IMR-90 (cell line): ENCODE measurements at regions not wholly inside any gene's neighbourhood (a gene's known extent, or its start where the extent isn't known, plus 50 kb on each side); places are given as distances from the start of the nearest gene placed in this dataset.

Experiments
- CEBPB ChIP-seq: IDR thresholded peaks from 2 replicates; pipeline ENCODE4 v1.6.1; 2012; ENCODE audit warnings: low read depth, low read length, improper control_type of control experiment
- CHD1 ChIP-seq: IDR thresholded peaks from 2 replicates; pipeline ENCODE4 v1.6.1; 2012; ENCODE audit warnings: low read depth, low read length, improper control_type of control experiment
- FOS ChIP-seq: fragments of 150-350 bp; IDR thresholded peaks from 2 replicates; pipeline ENCODE4 v1.6.1; 2016; ENCODE audit warnings: low read depth, low read length
- MAFK ChIP-seq: IDR thresholded peaks from 2 replicates; pipeline ENCODE4 v1.6.1; 2012; ENCODE audit warnings: low read depth, low read length, improper control_type of control experiment
- MAZ ChIP-seq: IDR thresholded peaks from 2 replicates; pipeline ENCODE4 v1.6.1; 2012; ENCODE audit warnings: low read depth, mild to moderate bottlenecking, low read length, improper control_type of control experiment, moderate library complexity, borderline replicate concordance
- MXI1 ChIP-seq: IDR thresholded peaks from 2 replicates; pipeline ENCODE4 v1.6.1; 2012; ENCODE audit warnings: low read depth, mild to moderate bottlenecking, low read length, moderate library complexity, borderline replicate concordance
- NFE2L2 ChIP-seq: fragments of 150-350 bp; IDR thresholded peaks from 2 replicates; pipeline ENCODE4 v1.6.1; 2016; ENCODE audit warnings: low read depth, mild to moderate bottlenecking, low read length
- POLR2A ChIP-seq: IDR thresholded peaks from 2 replicates; pipeline ENCODE4 v1.6.1; 2012; ENCODE audit warnings: mild to moderate bottlenecking, low read depth, low read length
- RAD21 ChIP-seq: IDR thresholded peaks from 2 replicates; pipeline ENCODE4 v1.6.1; 2012; ENCODE audit warnings: low read length, improper control_type of control experiment
- RCOR1 ChIP-seq: IDR thresholded peaks from 2 replicates; pipeline ENCODE4 v1.6.1; 2012; ENCODE audit warnings: mild to moderate bottlenecking, low read length, improper control_type of control experiment; ENCODE audit not compliant: insufficient replicate concordance
- RFX5 ChIP-seq: IDR thresholded peaks from 2 replicates; pipeline ENCODE4 v1.8.0; 2012; ENCODE audit warnings: low read depth, mild to moderate bottlenecking, low read length, moderate library complexity
- SMC3 ChIP-seq: fragments of 150-350 bp; IDR thresholded peaks from 2 replicates; pipeline ENCODE4 v1.6.1; 2016; ENCODE audit warnings: low read depth, mild to moderate bottlenecking, antibody characterized with exemption, low read length, moderate library complexity
- TF ChIP-seq, protein P1 (sequence below): conservative IDR thresholded peaks from 2 replicates; pipeline ENCODE4 v1.5.1; 2012; ENCODE audit warnings: mild to moderate bottlenecking, low read depth, low read length, improper control_type of control experiment
- TF ChIP-seq, protein P2 (sequence below): fragments of 150-350 bp; IDR thresholded peaks from 2 replicates; pipeline ENCODE4 v1.6.1; 2017; ENCODE audit warnings: mild to moderate bottlenecking, antibody characterized with exemption, low read length, low read depth

DNA sequence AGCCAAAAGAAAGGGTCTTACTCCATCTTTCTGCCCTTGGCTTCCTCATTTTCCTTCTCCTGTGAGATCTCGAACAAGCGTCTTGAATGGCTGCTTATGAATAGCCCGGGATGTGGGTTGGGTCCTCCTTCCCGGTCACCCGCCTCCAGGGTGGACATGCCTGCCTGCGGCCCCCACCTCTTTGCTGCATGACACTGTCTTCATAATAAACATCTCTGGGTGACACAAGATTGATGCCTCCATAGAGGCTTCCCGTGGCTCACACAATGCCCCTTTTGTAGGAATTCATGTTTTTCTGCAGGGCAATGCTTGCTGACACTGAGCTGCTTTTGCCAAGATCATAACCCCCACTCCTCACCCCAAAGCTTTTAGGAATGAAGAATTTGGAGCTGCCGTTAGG is 125.9 kb downstream of the ZNF664 start:
- TF ChIP-seq CEBPB = no peak
- TF ChIP-seq, protein P1, sequence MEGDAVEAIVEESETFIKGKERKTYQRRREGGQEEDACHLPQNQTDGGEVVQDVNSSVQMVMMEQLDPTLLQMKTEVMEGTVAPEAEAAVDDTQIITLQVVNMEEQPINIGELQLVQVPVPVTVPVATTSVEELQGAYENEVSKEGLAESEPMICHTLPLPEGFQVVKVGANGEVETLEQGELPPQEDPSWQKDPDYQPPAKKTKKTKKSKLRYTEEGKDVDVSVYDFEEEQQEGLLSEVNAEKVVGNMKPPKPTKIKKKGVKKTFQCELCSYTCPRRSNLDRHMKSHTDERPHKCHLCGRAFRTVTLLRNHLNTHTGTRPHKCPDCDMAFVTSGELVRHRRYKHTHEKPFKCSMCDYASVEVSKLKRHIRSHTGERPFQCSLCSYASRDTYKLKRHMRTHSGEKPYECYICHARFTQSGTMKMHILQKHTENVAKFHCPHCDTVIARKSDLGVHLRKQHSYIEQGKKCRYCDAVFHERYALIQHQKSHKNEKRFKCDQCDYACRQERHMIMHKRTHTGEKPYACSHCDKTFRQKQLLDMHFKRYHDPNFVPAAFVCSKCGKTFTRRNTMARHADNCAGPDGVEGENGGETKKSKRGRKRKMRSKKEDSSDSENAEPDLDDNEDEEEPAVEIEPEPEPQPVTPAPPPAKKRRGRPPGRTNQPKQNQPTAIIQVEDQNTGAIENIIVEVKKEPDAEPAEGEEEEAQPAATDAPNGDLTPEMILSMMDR = no peak
- no peak for TF ChIP-seq CHD1
- TF ChIP-seq SMC3 = no peak
- no peak for TF ChIP-seq MXI1
- no peak for TF ChIP-seq POLR2A
- TF ChIP-seq RCOR1 = no peak
- no peak for TF ChIP-seq FOS
- no peak for TF ChIP-seq RFX5
- TF ChIP-seq, protein P2, sequence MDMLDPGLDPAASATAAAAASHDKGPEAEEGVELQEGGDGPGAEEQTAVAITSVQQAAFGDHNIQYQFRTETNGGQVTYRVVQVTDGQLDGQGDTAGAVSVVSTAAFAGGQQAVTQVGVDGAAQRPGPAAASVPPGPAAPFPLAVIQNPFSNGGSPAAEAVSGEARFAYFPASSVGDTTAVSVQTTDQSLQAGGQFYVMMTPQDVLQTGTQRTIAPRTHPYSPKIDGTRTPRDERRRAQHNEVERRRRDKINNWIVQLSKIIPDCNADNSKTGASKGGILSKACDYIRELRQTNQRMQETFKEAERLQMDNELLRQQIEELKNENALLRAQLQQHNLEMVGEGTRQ = no peak
- TF ChIP-seq NFE2L2 = no peak
- no peak for TF ChIP-seq RAD21
- no peak for TF ChIP-seq MAFK
- TF ChIP-seq MAZ = no peak
